K562 (cell line): ENCODE measurements at regions not wholly inside any gene's neighbourhood (a gene's known extent, or its start where the extent isn't known, plus 50 kb on each side); places are given as distances from the start of the nearest gene placed in this dataset.

Experiments used
- ATAC-seq: fragments of 200-7000 bp; cut with Tn5 transposase; 3 replicates; pipeline ENCODE4 v1.9.1; 2020; ENCODE audit warnings: moderate library complexity
- BruUV-seq: library from RNA; stranded (reverse); fragments of 400-500 nt; replicated peaks from 2 replicates; lab custom pipeline; 2021; lab: Mats Ljungman, UMichigan
- CTCF ChIA-PET: fragments of 300-600 bp; formaldehyde crosslinking; extraction: SDS; loops from one replicate; lab custom pipeline; 2021; ENCODE audit warnings: low intra/inter-chr PET ratio; lab: Yijun Ruan, JAX
- POLR2A ChIA-PET: fragments of 300-600, 350-650 bp; sonication (Branson Sonifier 250); formaldehyde crosslinking; extraction: SDS; loops from one replicate; lab custom pipeline; 2021; ENCODE audit warnings: antibody characterized with exemption, inconsistent platforms; lab: Yijun Ruan, JAX
- DNase-seq, 4 experiments: peaks; one replicate each; pipeline versions ENCODE4 v3.0.0 to v3.0.0-alpha.2; 2011 to 2018; ENCODE audit warnings: low spot score in 3 of 4, mixed read lengths in 3 of 4; ENCODE audit errors: extremely low read depth in 1 of 4
- FAIRE-seq: peaks from 2 replicates; lab custom pipeline; 2011; peaks lifted over from hg19 to GRCh38; lab: Jason Lieb, UNC
- H2AFZ ChIP-seq: 2 replicates; pipeline ENCODE4 v1.6.0; 2011; ENCODE audit warnings: low read depth, low read length, control low read depth, inconsistent platforms
- H3K27ac ChIP-seq: fragments of 200-600 bp; 3 replicates; pipeline ENCODE4 v1.8.0; 2011; ENCODE audit warnings: low read depth, mild to moderate bottlenecking, control low read depth, inconsistent platforms, low read length, moderate library complexity, mixed read lengths; ENCODE audit errors: extremely low read depth
- H3K27me3 ChIP-seq, 2 experiments: fragments of 300-600 bp in 1 of 2; 2 replicates in 1 of 2; 3 replicates in 1 of 2; pipeline versions ENCODE4 v1.6.0 to v1.8.0; 2011; ENCODE audit warnings: inconsistent platforms in 2 of 2, low read length in 2 of 2, mild to moderate bottlenecking in 1 of 2, mixed read lengths in 1 of 2, moderate library complexity in 1 of 2; ENCODE audit not compliant: control insufficient read depth in 2 of 2, insufficient read depth in 2 of 2
- H3K36me3 ChIP-seq: fragments of 300-600 bp; 3 replicates; pipeline ENCODE4 v1.8.0; 2011; ENCODE audit warnings: mild to moderate bottlenecking, low read length, inconsistent platforms; ENCODE audit not compliant: control insufficient read depth, insufficient read depth
- H3K4me1 ChIP-seq, 2 experiments: fragments of 200-600 bp in 1 of 2; replicated peaks in 1 of 2; 2 replicates in 1 of 2; 3 replicates in 1 of 2; pipeline versions ENCODE4 v1.5.1 to v1.8.0; 2011; ENCODE audit warnings: inconsistent platforms in 2 of 2, low read length in 2 of 2, mild to moderate bottlenecking in 1 of 2, mixed read lengths in 1 of 2, moderate library complexity in 1 of 2; ENCODE audit not compliant: control insufficient read depth in 2 of 2, insufficient read depth in 2 of 2
- H3K4me2 ChIP-seq: 2 replicates; pipeline ENCODE4 v1.6.1; 2011; ENCODE audit warnings: low read length, control low read depth, inconsistent platforms, mixed read lengths; ENCODE audit not compliant: insufficient read depth
- H3K4me3 ChIP-seq: fragments of 200-600 bp; sonication (generic), shearing (Covaris generic); 2 replicates; pipeline ENCODE4 v1.5.1; 2016; ENCODE audit warnings: control low read depth, inconsistent platforms
- H3K79me2 ChIP-seq: fragments of 200-600 bp; 3 replicates; pipeline ENCODE4 v1.8.0; 2011; ENCODE audit warnings: low read length, inconsistent platforms; ENCODE audit not compliant: control insufficient read depth, insufficient read depth
- H3K9ac ChIP-seq, 2 experiments: 2 replicates each; pipeline versions ENCODE4 v1.6.0 to v1.6.1; 2011; ENCODE audit warnings: low read depth in 2 of 2, low read length in 2 of 2, control low read depth in 1 of 2, inconsistent platforms in 1 of 2, mild to moderate bottlenecking in 1 of 2, mixed read lengths in 1 of 2; ENCODE audit not compliant: insufficient read depth in 1 of 2
- H3K9me1 ChIP-seq: one replicate; pipeline ENCODE4 v1.6.0; 2011; ENCODE audit warnings: inconsistent platforms, mild to moderate bottlenecking, low read length, moderate library complexity; ENCODE audit not compliant: control insufficient read depth, insufficient read depth
- H3K9me3 ChIP-seq: replicated peaks from 2 replicates; pipeline ENCODE4 v1.5.1; 2011; ENCODE audit warnings: low read depth, low read length, inconsistent platforms; ENCODE audit not compliant: control insufficient read depth, insufficient read depth
- H4K20me1 ChIP-seq: replicated peaks from 2 replicates; pipeline ENCODE4 v1.6.1; 2011; ENCODE audit warnings: low read length, inconsistent platforms, mixed read lengths; ENCODE audit not compliant: control insufficient read depth, insufficient read depth
- BCOR ChIP-seq: fragments of 450-650 bp; IDR thresholded peaks from 2 replicates; pipeline ENCODE4 v1.6.1; 2016
- ETS2 ChIP-seq: IDR thresholded peaks from 2 replicates; pipeline ENCODE4 v1.6.1; 2016; ENCODE audit warnings: borderline replicate concordance, missing genetic modification characterization, mild to moderate bottlenecking, moderate library complexity, missing compliant biosample characterization; ENCODE audit not compliant: poor library complexity, severe bottlenecking
- GMEB1 ChIP-seq: fragments of 250-450 bp; sonication (Bioruptor Pico); IDR thresholded peaks from 2 replicates; pipeline ENCODE4 v1.4.0; 2020; ENCODE audit warnings: mild to moderate bottlenecking
- NFE2 ChIP-seq: IDR thresholded peaks from 2 replicates; pipeline ENCODE4 v1.6.1; 2014; ENCODE audit warnings: antibody characterized with exemption, low read depth
- PTBP1 ChIP-seq: fragments of 200-400 bp; formaldehyde crosslinking; IDR thresholded peaks from 2 replicates; pipeline ENCODE4 v1.6.1; 2017; ENCODE audit warnings: low read depth, low read length
- ZFP91 ChIP-seq: sonication (generic); formaldehyde crosslinking; IDR thresholded peaks from 2 replicates; pipeline ENCODE4 v1.8.0; 2022; ENCODE audit warnings: mild to moderate bottlenecking, missing genetic modification reagents
- ZNF174 ChIP-seq: fragments of 250-450 bp; sonication (Bioruptor Pico); IDR thresholded peaks from 2 replicates; pipeline ENCODE4 v1.4.0; 2020; ENCODE audit warnings: mild to moderate bottlenecking
- ZNF3 ChIP-seq: fragments of 250-450 bp; sonication (Bioruptor Pico); IDR thresholded peaks from 2 replicates; pipeline ENCODE4 v1.5.0; 2021; ENCODE audit warnings: mild to moderate bottlenecking, moderate library complexity
- WGBS: fragments of 100-300 bp; shearing (Covaris generic); methylation state at CpG from one replicate; pipeline ENCODE4 v1.1.6; 2016; ENCODE audit warnings: low coverage, mixed read lengths; ENCODE audit not compliant: insufficient coverage; ENCODE audit errors: missing lambda C conversion rate; 5-methylcytosine and 5-hydroxymethylcytosine counted together
- in situ Hi-C: fragments of 300-500 bp; cut with MboI; formaldehyde crosslinking; loops from 4 replicates; pipeline ENCODE4 v1.15.0; 2018; ENCODE audit warnings: inconsistent platforms, mixed read lengths
- intact Hi-C: fragments of 100-400 bp; cut with micrococcal nuclease; formaldehyde crosslinking; loops from 2 replicates; pipeline ENCODE4 v1.14.2; 2022
- TF ChIP-seq, protein P1 (sequence below), 2 experiments: fragments of 250-450 bp in 1 of 2; fragments of 450-650 bp in 1 of 2; sonication (Bioruptor Pico) in 1 of 2; IDR thresholded peaks; 2 replicates each; pipeline versions ENCODE4 v1.6.1 to v1.8.0; 2016 to 2021; ENCODE audit warnings: mild to moderate bottlenecking in 2 of 2, moderate library complexity in 2 of 2, missing compliant biosample characterization in 1 of 2, missing genetic modification characterization in 1 of 2

GRCh38 chr20:60897976-60898375 lies 354.1 kb upstream of the CDH4 start:
- 0% methylated on average over 2 of the region's 2 CpGs for WGBS
- Histone ChIP-seq H3K27me3 (no peaks in the 10 kb centered on the region), H3K27ac (no peak overlapping the region), H4K20me1 (no peaks in the 10 kb centered on the region), H3K36me3 (no peaks in the 10 kb centered on the region), H3K9me1 (no peaks in the 10 kb centered on the region), H3K4me1 (no peaks in the 10 kb centered on the region), H3K4me3 (no peak overlapping the region), H3K4me2 (no peak overlapping the region), H3K9ac (no peak overlapping the region), H3K79me2 (no peaks in the 10 kb centered on the region), H3K9me3 (no peaks in the 10 kb centered on the region), H2AFZ (no peak overlapping the region)
- FAIRE-seq (no peak), ATAC-seq (no peak), DNase-seq (no peak)
- intact Hi-C loops (no loop called here), in situ Hi-C loops (no loop called here)
- BruUV-seq = no TSS peak
- ChIA-PET CTCF (no interaction called here), POLR2A (no interaction called here)
- TF ChIP-seq NFE2 = no peak
- TF ChIP-seq BCOR = no peak
- no peak for TF ChIP-seq ZNF174
- no peak for TF ChIP-seq PTBP1
- TF ChIP-seq, protein P1, sequence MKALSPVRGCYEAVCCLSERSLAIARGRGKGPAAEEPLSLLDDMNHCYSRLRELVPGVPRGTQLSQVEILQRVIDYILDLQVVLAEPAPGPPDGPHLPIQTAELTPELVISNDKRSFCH (CRISPR knock-in tag; IDR thresholded peaks at IDR 0.05) = no peak
- TF ChIP-seq, protein P1 (tag; IDR thresholded peaks at IDR 0.05) = no peak
- TF ChIP-seq ZFP91 (CRISPR knock-in tag) = no peak
- no peak for TF ChIP-seq GMEB1
- no peak for TF ChIP-seq ZNF3
- TF ChIP-seq ETS2 (tag) = no peak
